ENCODE measurements at regions not wholly inside any gene's neighbourhood (a gene's known extent, or its start where the extent isn't known, plus 50 kb on each side); places are given as distances from the start of the nearest gene placed in this dataset.
"Not testable (repeated sequence)": the region's sequence is repeated elsewhere in the genome, so short reads cannot be mapped to it uniquely, and the experiment has no call there.

GRCh38 chr7:69541779-69542432 lies 56.4 kb upstream of the AUTS2 start:
- not testable (repeated sequence) for TF ChIP-seq EZH2phosphoT487 (IDR thresholded peaks at IDR 0.05; ENCODE audit: insufficient read depth, low read depth); EZH2 (IDR thresholded peaks at IDR 0.05; ENCODE audit: insufficient read depth, poor library complexity, severe bottlenecking)

All from GM23248 (cell line).